ENCODE measurements at regions not wholly inside any gene's neighbourhood (a gene's known extent, or its start where the extent isn't known, plus 50 kb on each side); places are given as distances from the start of the nearest gene placed in this dataset.

GRCh38 chr10:111142092-111142768 is 65.4 kb downstream of the ADRA2A start:
- Histone ChIP-seq H3F3A (replicated peaks; ENCODE audit: low read depth) (no peaks in the 10 kb centered on the region), H3K4me2 (0 out of 2 replicates have a peak overlapping the region, but pooled peaks have one; percentile 14), H2AFZ (0 out of 2 replicates have a peak overlapping the region, but pooled peaks have one; percentile 77), H4K20me1 (replicated peaks; ENCODE audit: insufficient read depth) (no peaks in the 10 kb centered on the region), H3K36me3 (ENCODE audit: insufficient read depth) (no peaks in the 10 kb centered on the region), H3K4me3 (no peak overlapping the region), H3K79me2 (replicated peaks; ENCODE audit: insufficient read depth) (no peaks in the 10 kb centered on the region), H3K9me2 (ENCODE audit: insufficient read depth) (peaks cover 24% of the 10 kb centered on the region), H3K4me1 (ENCODE audit: insufficient read depth) (peaks cover 14% of the 10 kb centered on the region), H3K27me3 (ENCODE audit: insufficient read depth) (no peaks in the 10 kb centered on the region), H3K27ac (ENCODE audit: low read depth) (no peak overlapping the region)
- Mint-ChIP-seq H3K27ac (no peak overlapping the region), H3K36me3 (ENCODE audit: low read depth) (no peaks in the 10 kb centered on the region), H3K9me3 (no peaks in the 10 kb centered on the region), H3K27me3 (ENCODE audit: insufficient read depth, low read depth, poor library complexity) (peaks cover 11% of the 10 kb centered on the region), H3K4me3 (no peak overlapping the region), H3K4me1 (peaks cover 33% of the 10 kb centered on the region)
- peak; percentile 56 for ATAC-seq
- peak; percentile 40 for DNase-seq (ENCODE audit: low spot score)
- TF ChIP-seq EZH2 (IDR thresholded peaks at IDR 0.05; ENCODE audit: low read depth, unreplicated experiment) (no peak), CTCF (conservative IDR thresholded peaks at IDR 0.05; ENCODE audit: low read depth in 2 of 2) (peak; percentile 58 to 61)

GRCh38 chr10:111146025-111146640 is 69.3 kb downstream of the ADRA2A start:
- Mint-ChIP-seq H3K27me3 (ENCODE audit: insufficient read depth, low read depth, poor library complexity) (peaks cover 5% of the 10 kb centered on the region), H3K4me1 (peaks cover 28% of the 10 kb centered on the region), H3K27ac (no peak overlapping the region), H3K9me3 (no peaks in the 10 kb centered on the region), H3K4me3 (no peak overlapping the region), H3K36me3 (ENCODE audit: low read depth) (no peaks in the 10 kb centered on the region; the same call in 2 of the 3 replicates)
- DNase-seq (ENCODE audit: low spot score): no peak
- Histone ChIP-seq H3F3A (replicated peaks; ENCODE audit: low read depth) (no peaks in the 10 kb centered on the region), H3K4me2 (no peak overlapping the region), H4K20me1 (replicated peaks; ENCODE audit: insufficient read depth) (no peaks in the 10 kb centered on the region), H3K27me3 (ENCODE audit: insufficient read depth) (no peaks in the 10 kb centered on the region), H3K79me2 (replicated peaks; ENCODE audit: insufficient read depth) (no peaks in the 10 kb centered on the region), H3K27ac (ENCODE audit: low read depth) (no peak overlapping the region), H3K4me3 (no peak overlapping the region), H2AFZ (no peak overlapping the region), H3K36me3 (ENCODE audit: insufficient read depth) (no peaks in the 10 kb centered on the region), H3K9me2 (ENCODE audit: insufficient read depth) (peaks cover 31% of the 10 kb centered on the region), H3K4me1 (ENCODE audit: insufficient read depth) (no peaks in the 10 kb centered on the region; the same call in 1 of the 2 replicates)
- ATAC-seq: no peak
- TF ChIP-seq EZH2phosphoT487 (IDR thresholded peaks at IDR 0.05; ENCODE audit: unreplicated experiment): no peak
- no peak for TF ChIP-seq CTCF (conservative IDR thresholded peaks at IDR 0.05; ENCODE audit: low read depth in 2 of 2)
- TF ChIP-seq POLR2AphosphoS5 (IDR thresholded peaks at IDR 0.05; ENCODE audit: low read depth): no peak
- TF ChIP-seq EZH2 (IDR thresholded peaks at IDR 0.05; ENCODE audit: low read depth, unreplicated experiment): no peak
- no peak for TF ChIP-seq REST (IDR thresholded peaks at IDR 0.05; ENCODE audit: unreplicated experiment)
- TF ChIP-seq ETS1 (IDR thresholded peaks at IDR 0.05): no peak
- TF ChIP-seq ZNF114 (CRISPR knock-in tag; IDR thresholded peaks at IDR 0.05): no peak
